Large intestine (tissue), 3 donors: ENCODE measurements at regions not wholly inside any gene's neighbourhood (a gene's known extent, or its start where the extent isn't known, plus 50 kb on each side); places are given as distances from the start of the nearest gene placed in this dataset.

ENCODE experiments used
- DNase-seq, 2 donors: peaks; one replicate each; pipeline versions ENCODE4 v3.0.0 to v3.0.0-alpha.2; 2013
- H3K27ac ChIP-seq: one replicate; pipeline ENCODE4 v1.5.1; 2013; ENCODE audit warnings: low read length
- H3K27me3 ChIP-seq: 2 replicates; pipeline ENCODE4 v1.6.1; 2013; ENCODE audit warnings: low read length; ENCODE audit not compliant: control insufficient read depth, insufficient read depth
- H3K36me3 ChIP-seq: 2 replicates; pipeline ENCODE4 v1.6.1; 2013; ENCODE audit warnings: low read length; ENCODE audit not compliant: control insufficient read depth, insufficient read depth
- H3K4me1 ChIP-seq: one replicate; pipeline ENCODE4 v1.6.1; 2013; ENCODE audit warnings: low read length; ENCODE audit not compliant: control insufficient read depth, insufficient read depth
- H3K4me3 ChIP-seq: one replicate; pipeline ENCODE4 v1.5.1; 2013; ENCODE audit warnings: low read length
- H3K9me3 ChIP-seq: one replicate; pipeline ENCODE4 v1.6.1; 2013; ENCODE audit warnings: mild to moderate bottlenecking, low read depth, low read length, moderate library complexity; ENCODE audit not compliant: control insufficient read depth
- WGBS: methylation state at CpG from one replicate; pipeline ENCODE4 v1.1.5; 2013; ENCODE audit warnings: low lambda C conversion rate; ENCODE audit not compliant: insufficient coverage; 5-methylcytosine and 5-hydroxymethylcytosine counted together

DNA sequence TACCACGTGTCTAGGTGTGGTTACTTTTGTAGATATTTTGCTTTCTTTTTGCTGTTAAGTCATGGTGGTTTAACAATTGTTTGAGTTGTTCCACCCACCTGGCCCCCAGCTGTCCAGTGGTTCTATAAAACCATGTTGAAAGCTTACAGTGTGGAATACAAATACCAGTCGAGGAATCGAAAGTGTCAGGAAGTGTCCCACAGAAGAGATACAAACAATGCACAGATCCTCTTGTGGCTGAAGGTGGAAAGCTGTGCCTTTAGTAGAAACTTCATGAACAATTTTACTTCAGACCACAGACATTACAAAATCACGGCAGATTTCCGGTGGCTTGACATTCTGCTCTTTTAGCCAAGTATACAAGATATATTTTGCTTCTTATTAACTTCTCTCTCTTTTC lies 782.4 kb upstream of the SOX9 start:
- 100% methylated on average over 2 of the region's 5 CpGs for WGBS
- no peak for DNase-seq

DNA sequence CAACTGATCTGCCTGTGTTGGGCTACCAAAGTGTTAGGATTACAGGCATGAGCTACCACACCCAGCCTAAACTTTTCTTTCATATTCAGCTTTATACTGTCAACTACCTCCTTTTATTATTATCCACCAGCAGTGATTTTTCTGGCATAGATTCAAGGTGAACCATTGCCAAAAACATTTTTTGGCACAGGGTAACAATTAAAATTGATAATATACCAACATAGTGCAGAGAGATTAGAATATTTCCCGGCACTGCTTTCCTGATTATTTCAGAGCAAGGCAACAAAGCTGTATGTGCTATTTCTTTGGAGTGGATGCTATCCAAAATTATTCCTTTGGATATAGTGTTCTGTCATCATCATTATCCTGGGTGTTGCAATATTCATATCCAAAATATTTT lies 781.6 kb upstream of the SOX9 start:
- no peak overlapping the region for H3K27ac ChIP-seq
- H3K27me3 ChIP-seq, result no peaks in the 10 kb centered on the region
- no peak for DNase-seq
- H3K4me3 ChIP-seq, result no peak overlapping the region
- no peaks in the 10 kb centered on the region for H3K36me3 ChIP-seq
- 100% methylated on average over 1 of the region's 1 CpG for WGBS
- no peaks in the 10 kb centered on the region for H3K9me3 ChIP-seq
- H3K4me1 ChIP-seq, result no peaks in the 10 kb centered on the region

More for the DNA sequence above, 782.4 kb upstream of the SOX9 start:
- Histone ChIP-seq H3K27me3 (no peaks in the 10 kb centered on the region), H3K4me3 (no peak overlapping the region), H3K9me3 (no peaks in the 10 kb centered on the region), H3K27ac (no peak overlapping the region), H3K4me1 (no peaks in the 10 kb centered on the region), H3K36me3 (no peaks in the 10 kb centered on the region)

DNA sequence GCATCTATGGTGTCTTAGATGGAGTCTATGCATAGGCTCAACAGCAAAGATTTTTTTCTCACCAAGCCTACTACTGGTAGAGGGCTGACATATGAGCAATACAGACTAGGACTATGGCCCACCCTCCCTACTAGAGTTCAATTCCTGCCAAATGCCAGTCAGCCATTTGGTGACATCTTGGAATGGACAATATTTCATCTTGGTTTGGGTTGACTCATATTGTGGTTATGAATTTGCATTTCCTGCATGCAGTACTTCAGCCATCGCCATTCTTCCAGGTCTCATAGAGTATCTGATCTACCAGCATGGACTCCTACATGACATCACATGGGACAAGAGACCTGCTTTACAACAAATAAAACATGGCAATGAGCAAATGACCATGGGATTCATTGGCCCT lies 778.1 kb upstream of the SOX9 start:
- H3K4me1 ChIP-seq, result no peaks in the 10 kb centered on the region
- WGBS, result 86% methylated on average over 1 of the region's 1 CpG

DNA sequence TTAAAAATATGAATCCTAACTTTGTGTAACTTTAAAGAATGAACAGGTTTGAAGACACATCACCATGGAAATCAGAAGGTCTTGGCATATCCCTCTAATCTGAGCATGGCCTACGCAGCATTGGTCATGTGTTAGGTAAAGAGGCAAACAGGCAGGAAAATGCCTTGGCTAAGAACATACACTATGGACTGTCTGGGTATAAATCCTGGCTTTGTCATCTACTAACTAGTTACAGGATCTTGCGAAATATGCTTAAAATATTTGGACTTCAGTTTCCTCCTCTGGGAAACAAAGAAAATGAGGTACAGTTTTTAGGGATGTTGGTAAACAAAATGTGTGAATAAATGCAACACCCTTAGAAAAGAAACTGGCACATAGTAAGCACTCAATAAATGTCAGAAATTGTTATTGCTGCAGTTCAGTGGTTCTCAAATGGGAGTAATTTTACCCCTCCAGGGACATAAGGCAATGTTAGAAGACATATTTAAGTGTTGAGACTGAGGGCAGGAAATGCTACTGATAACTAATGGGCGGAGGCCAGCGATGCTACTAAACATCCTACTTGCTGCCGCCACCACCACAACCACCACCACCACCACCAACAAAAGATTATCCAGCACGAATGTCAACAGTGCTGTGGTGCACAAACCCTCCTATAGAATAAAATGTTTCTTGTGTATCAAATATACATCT lies 770.8 kb upstream of the SOX9 start:
- no peak overlapping the region for H3K27ac ChIP-seq
- H3K4me3 ChIP-seq, result no peak overlapping the region
- no peaks in the 10 kb centered on the region for H3K4me1 ChIP-seq
- H3K36me3 ChIP-seq, result no peaks in the 10 kb centered on the region
- no peaks in the 10 kb centered on the region for H3K9me3 ChIP-seq
- H3K27me3 ChIP-seq, result no peaks in the 10 kb centered on the region
- DNase-seq, result no peak
- 67% methylated on average over 1 of the region's 6 CpGs for WGBS

More for the DNA sequence above, 778.1 kb upstream of the SOX9 start:
- no peak for DNase-seq
- no peaks in the 10 kb centered on the region for H3K9me3 ChIP-seq
- no peak overlapping the region for H3K27ac ChIP-seq
- H3K36me3 ChIP-seq, result no peaks in the 10 kb centered on the region
- no peak overlapping the region for H3K4me3 ChIP-seq
- H3K27me3 ChIP-seq, result no peaks in the 10 kb centered on the region

DNA sequence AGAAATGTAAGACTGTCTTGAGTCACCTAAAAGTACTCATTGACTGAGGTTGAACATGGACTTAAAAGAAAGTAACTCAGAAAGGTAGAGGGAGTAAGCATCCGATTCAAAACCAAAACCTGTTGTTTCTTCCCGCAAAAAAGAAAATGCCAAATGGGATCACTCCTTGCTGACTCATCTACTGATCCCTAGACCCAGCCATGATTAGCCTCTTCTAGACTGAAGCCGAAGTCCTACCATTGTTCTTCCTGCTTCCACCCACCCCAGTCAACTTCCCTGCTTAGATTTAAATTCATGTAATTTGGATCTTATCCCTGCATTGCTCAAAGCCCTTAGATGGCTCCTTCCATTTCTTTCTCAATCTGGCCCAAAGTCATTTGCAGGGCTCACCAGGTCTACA lies 760.5 kb upstream of the SOX9 start:
- Histone ChIP-seq H3K4me3 (no peak overlapping the region), H3K27me3 (no peaks in the 10 kb centered on the region), H3K27ac (no peak overlapping the region), H3K4me1 (no peaks in the 10 kb centered on the region), H3K36me3 (no peaks in the 10 kb centered on the region), H3K9me3 (no peaks in the 10 kb centered on the region)
- DNase-seq, result no peak
- no CpG with 5 or more reads among the region's 3 CpGs for WGBS

DNA sequence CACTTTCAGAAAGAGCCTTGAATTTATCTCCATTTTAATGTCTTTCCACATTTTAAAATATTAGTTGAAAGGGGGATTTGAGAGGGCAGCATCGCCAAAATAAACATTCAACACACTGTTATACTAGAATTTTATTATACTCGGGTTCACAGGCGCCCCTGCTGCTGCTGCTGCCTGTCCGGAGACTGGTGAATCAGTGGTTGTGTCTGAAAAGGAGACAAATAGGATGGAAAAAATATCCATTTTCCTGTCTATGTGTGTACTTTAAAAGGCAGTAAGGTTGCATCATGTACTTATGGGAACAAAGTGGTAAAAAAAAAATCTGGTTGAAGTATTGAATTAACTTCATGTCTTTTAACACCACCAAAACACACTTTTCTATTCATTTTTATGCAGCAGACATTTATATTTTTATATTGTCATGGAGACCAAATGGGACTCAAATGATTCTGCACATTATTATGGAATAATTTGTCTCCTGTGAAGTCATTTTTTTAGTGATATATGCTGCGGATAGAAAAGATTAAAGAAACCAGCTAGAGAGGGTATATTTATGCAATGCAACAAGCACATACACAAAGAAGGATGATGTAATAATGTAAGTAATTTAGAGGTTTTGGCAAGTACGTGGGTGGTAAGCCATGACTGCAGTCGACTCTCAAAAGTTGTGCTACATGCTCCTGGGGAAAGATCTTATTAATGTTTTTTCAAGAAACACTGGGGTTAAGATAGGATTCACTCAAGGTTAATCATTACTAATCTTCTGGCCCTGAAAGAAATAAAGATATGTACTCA lies 759.0 kb upstream of the SOX9 start:
- Histone ChIP-seq H3K4me1 (no peaks in the 10 kb centered on the region), H3K36me3 (no peaks in the 10 kb centered on the region), H3K27ac (no peak overlapping the region), H3K9me3 (no peaks in the 10 kb centered on the region), H3K4me3 (no peak overlapping the region), H3K27me3 (no peaks in the 10 kb centered on the region)
- 48% methylated on average over 5 of the region's 7 CpGs for WGBS
- DNase-seq, result no peak

DNA sequence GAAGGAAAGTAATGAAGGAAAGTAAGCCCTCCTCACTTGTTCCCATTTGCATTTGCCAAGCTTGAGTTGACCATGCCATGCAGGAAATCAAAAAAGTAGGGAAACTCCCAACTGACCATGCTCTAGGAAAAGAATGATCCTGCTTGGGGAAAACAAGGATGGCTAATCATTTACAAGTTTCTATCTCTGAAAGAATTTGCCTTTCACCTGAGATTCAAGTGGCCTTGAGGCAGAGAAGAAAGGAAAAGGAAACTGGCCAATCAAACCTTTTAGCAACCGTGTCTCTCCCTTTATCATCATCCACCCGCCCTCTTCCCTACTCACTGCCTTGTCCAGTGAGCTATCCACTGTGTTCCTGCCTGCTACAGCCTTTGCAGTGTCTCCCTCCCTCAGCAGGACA lies 757.2 kb upstream of the SOX9 start:
- no peak for DNase-seq
- no peak overlapping the region for H3K4me3 ChIP-seq
- no peaks in the 10 kb centered on the region for H3K27me3 ChIP-seq
- WGBS, result no CpG with 5 or more reads among the region's 2 CpGs
- no peaks in the 10 kb centered on the region for H3K9me3 ChIP-seq
- H3K27ac ChIP-seq, result no peak overlapping the region
- H3K36me3 ChIP-seq, result no peaks in the 10 kb centered on the region
- H3K4me1 ChIP-seq, result no peaks in the 10 kb centered on the region

DNA sequence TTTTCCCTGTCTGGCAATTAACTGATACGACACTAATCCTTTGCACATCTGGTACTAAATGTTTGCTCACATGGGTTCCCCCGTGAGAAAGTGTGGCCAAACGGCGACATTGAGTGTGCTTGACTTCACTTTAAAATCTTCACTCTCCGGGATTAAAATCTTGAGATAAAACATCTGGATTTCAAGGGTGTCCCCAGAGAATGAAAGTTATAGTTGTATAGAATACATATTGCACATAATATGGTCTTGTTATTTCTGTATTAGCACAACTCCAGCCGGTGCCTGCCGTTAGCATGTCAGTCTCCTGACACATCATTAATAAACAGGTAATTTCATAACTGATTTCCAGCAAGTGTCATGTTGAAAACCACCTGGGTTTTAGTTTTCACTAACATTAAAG lies 749.0 kb upstream of the SOX9 start:
- no peaks in the 10 kb centered on the region for H3K27me3 ChIP-seq
- no CpG with 5 or more reads among the region's 7 CpGs for WGBS

DNA sequence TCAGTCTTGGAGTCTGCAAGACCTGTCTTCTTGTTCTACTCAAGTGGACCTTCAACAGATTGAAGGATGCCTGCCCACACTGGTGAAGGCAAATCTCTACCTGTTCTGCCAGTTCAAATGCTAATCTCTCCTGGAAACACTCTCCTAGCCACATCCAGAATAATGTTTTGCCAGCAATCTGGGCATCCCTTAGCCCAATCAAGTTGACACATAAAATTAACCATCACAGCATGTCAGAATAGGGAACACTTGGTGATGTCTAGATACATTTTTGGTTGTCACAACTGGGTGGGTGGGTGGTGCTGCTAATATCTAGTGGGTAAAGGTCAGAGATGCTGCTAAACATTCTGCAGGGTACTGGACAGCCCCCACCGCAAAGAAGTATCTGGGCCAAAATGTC lies 744.9 kb upstream of the SOX9 start:
- no peak for DNase-seq
- Histone ChIP-seq H3K27ac (no peak overlapping the region), H3K36me3 (no peaks in the 10 kb centered on the region), H3K27me3 (no peaks in the 10 kb centered on the region), H3K9me3 (no peaks in the 10 kb centered on the region), H3K4me3 (no peak overlapping the region), H3K4me1 (no peaks in the 10 kb centered on the region)
- no CpG with 5 or more reads among the region's 1 CpG for WGBS

More for the DNA sequence above, 749.0 kb upstream of the SOX9 start:
- H3K4me3 ChIP-seq, result no peak overlapping the region
- H3K4me1 ChIP-seq, result no peaks in the 10 kb centered on the region
- H3K36me3 ChIP-seq, result no peaks in the 10 kb centered on the region
- H3K9me3 ChIP-seq, result no peaks in the 10 kb centered on the region
- no peak overlapping the region for H3K27ac ChIP-seq
- DNase-seq, result no peak

DNA sequence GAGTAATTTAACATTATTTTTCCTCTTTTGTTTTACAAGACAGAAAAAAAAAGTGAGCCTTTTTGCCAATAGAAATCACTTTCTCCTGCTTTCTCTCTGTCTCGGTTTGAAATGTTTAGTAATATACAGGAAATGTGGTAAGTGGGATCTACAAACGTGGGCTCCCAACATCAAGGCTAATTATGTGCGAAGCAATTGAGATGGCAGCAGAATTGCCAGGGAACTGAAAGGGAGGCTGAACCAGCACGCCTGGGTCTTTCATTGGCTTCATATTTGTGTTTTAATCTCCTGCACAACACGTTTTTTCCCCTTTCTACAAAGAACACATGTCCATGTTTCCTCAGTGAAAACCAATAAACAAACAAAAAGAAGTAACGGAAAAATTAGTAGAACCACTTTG lies 743.9 kb upstream of the SOX9 start:
- H3K4me3 ChIP-seq, result no peak overlapping the region
- H3K9me3 ChIP-seq, result no peaks in the 10 kb centered on the region
- no peak for DNase-seq
- H3K4me1 ChIP-seq, result no peaks in the 10 kb centered on the region
- no peaks in the 10 kb centered on the region for H3K36me3 ChIP-seq
- H3K27me3 ChIP-seq, result no peaks in the 10 kb centered on the region
- 83% methylated on average over 3 of the region's 6 CpGs for WGBS
- no peak overlapping the region for H3K27ac ChIP-seq

DNA sequence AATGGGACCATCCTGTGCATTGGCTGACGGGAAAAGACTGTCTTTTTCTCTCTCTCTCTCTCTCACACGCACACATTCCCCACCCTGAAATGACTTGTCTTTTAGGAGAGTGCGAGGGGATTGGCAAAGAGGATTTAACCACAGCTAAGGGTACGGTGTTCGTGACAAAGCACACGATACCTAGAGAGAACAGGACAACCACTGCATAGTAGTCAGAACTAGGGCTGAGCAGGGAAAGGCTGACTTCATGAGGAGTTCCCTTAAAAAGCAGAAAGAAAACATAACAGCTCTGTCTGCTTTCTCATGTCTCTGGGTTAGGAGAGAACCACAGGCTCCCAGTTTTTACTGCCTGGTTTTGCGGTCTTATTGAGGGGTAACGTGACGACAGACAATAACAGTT lies 742.8 kb upstream of the SOX9 start:
- no peaks in the 10 kb centered on the region for H3K4me1 ChIP-seq
- H3K27me3 ChIP-seq, result no peaks in the 10 kb centered on the region
- no peaks in the 10 kb centered on the region for H3K9me3 ChIP-seq
- H3K36me3 ChIP-seq, result no peaks in the 10 kb centered on the region
- DNase-seq, result no peak
- H3K4me3 ChIP-seq, result no peak overlapping the region
- H3K27ac ChIP-seq, result no peak overlapping the region
- WGBS, result no CpG with 5 or more reads among the region's 9 CpGs
